ENCODE measurements at regions not wholly inside any gene's neighbourhood (a gene's known extent, or its start where the extent isn't known, plus 50 kb on each side); places are given as distances from the start of the nearest gene placed in this dataset.
"Not testable (repeated sequence)": the region's sequence is repeated elsewhere in the genome, so short reads cannot be mapped to it uniquely, and the experiment has no call there.

- no peak overlapping the region for H3K27ac ChIP-seq
- DNase-seq (no peak), ATAC-seq (no peak)
- H3K4me3 ChIP-seq, result no peak overlapping the region
- H3K4me1 ChIP-seq, result peaks cover 12% of the 10 kb centered on the region
- intact Hi-C loops (cut with DNase I), result no loop called here
- H3K27me3 ChIP-seq, result no peaks in the 10 kb centered on the region
- no peaks in the 10 kb centered on the region for H3K9me3 ChIP-seq
- no peak for TF ChIP-seq POLR2A (IDR thresholded peaks at IDR 0.05)
- no peak for TF ChIP-seq CTCF (IDR thresholded peaks at IDR 0.05)
- no peaks in the 10 kb centered on the region for H3K36me3 ChIP-seq (replicated peaks in 1 of 2; ENCODE audit: insufficient read depth in 1 of 2, low read depth in 2 of 2)
- WGBS, 2 donors, result 65 to 83% methylated on average over 6 of the region's 6 CpGs
Measured at GRCh38 chr12:107377596-107378385, 284.4 kb upstream of the CRY1 start.

GRCh38 chr12:107378609-107379008 is 285.3 kb upstream of the CRY1 start:
- Histone ChIP-seq H3K9me3 (no peaks in the 10 kb centered on the region), H3K27me3 (no peaks in the 10 kb centered on the region), H3K36me3 (replicated peaks in 1 of 2; ENCODE audit: insufficient read depth in 1 of 2, low read depth in 2 of 2) (no peaks in the 10 kb centered on the region), H3K4me3 (no peak overlapping the region), H3K4me1 (peaks cover 12% of the 10 kb centered on the region), H3K27ac (no peak overlapping the region)
- intact Hi-C loops (cut with DNase I), result no loop called here
- DNase-seq (no peak), ATAC-seq (no peak)
- WGBS, 2 donors, result 68 to 71% methylated on average over 4 of the region's 4 CpGs
- TF ChIP-seq POLR2A (IDR thresholded peaks at IDR 0.05) (no peak), CTCF (IDR thresholded peaks at IDR 0.05) (no peak)

DNA sequence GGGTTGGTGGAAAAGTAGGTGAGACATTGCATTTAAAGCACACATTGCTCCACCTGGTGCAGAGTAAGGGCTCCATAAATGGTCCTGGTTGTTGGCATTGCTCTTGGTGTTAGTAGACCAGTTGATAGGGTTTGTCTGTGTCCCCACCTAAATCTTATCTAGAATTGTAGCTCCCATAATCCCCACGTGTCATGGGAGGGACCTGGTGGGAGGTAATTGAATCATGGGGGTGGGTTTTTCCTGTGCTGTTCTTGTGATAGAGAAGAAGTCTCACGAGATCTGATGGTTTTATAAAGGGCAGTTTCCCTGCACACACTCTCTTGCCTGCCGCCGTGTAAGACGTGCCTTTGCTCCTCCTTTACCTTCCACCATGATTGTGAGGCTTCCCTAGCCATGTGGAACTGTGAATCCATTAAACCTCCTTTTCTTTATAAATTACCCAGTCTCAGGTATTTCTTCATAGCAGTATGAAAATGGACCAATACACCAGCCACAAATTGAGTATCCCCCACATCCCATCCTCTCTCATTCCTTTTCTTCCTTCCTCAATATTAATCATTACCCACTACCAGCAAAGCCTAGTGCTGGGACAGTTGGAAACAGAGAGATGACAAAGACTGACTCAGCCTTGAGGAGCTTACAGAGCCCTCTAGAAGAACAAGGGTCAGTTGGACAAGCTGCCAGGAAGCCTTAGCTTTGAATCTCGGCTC is 285.9 kb upstream of the CRY1 start:
- DNase-seq, result not testable (repeated sequence)
- 71 to 73% methylated on average over 6 of the region's 6 CpGs for WGBS, 2 donors

DNA sequence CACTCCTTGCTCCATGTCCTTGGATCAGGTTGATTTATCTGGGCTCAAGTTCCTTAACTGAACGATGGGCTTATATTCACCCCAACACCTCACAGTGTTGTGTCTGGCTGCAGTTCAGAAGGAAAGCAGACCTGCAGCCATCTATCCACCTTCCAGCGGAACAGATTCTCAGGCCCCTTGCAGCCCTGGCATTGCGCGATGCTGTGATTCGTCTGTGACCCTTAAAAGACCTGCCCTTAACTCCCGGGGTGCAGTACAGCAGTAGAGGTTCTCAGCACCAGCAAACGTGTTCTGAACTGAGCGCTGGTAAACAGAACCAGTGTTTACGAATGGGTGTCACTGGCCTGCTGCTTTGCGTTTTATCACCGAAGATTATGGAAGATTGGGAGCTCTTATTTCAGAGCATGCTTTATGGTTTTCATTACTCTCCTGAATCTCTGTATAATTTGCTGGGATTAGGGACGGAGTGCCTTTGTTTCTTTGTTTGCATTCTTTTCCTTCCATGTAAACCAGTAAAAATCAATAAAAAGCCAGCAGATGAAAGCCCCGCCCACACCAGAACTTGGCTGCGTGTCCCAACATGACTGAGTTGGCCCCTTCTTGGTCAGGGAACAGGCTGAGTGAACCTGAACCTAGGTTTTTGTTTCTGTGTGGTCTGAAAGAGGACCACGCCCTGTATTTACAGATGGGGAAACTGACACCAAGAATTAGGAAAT is 286.7 kb upstream of the CRY1 start:
- WGBS, 2 donors, result 4 to 24% methylated on average over 11 to 15 of the region's 15 CpGs
- Histone ChIP-seq H3K9me3 (no peaks in the 10 kb centered on the region), H3K27me3 (no peaks in the 10 kb centered on the region), H3K36me3 (replicated peaks in 1 of 2; ENCODE audit: insufficient read depth in 1 of 2, low read depth in 2 of 2) (no peaks in the 10 kb centered on the region), H3K27ac (no peak overlapping the region), H3K4me3 (no peak overlapping the region), H3K4me1 (peaks cover 12% of the 10 kb centered on the region)
- TF ChIP-seq CTCF (IDR thresholded peaks at IDR 0.05) (no peak), POLR2A (IDR thresholded peaks at IDR 0.05) (no peak)
- ATAC-seq, result peak; percentile 70
- peak; percentile 67 to 84 (median 68) for DNase-seq
- intact Hi-C loops (cut with DNase I), result no loop called here

More for the DNA sequence above, 285.9 kb upstream of the CRY1 start:
- ATAC-seq; H3K27ac ChIP-seq; intact Hi-C loops (cut with DNase I); H3K36me3 ChIP-seq (replicated peaks in 1 of 2; ENCODE audit: insufficient read depth in 1 of 2, low read depth in 2 of 2); H3K27me3 ChIP-seq; H3K4me3 ChIP-seq; H3K9me3 ChIP-seq: not testable (repeated sequence)
- peaks cover 12% of the 10 kb centered on the region for H3K4me1 ChIP-seq

DNA sequence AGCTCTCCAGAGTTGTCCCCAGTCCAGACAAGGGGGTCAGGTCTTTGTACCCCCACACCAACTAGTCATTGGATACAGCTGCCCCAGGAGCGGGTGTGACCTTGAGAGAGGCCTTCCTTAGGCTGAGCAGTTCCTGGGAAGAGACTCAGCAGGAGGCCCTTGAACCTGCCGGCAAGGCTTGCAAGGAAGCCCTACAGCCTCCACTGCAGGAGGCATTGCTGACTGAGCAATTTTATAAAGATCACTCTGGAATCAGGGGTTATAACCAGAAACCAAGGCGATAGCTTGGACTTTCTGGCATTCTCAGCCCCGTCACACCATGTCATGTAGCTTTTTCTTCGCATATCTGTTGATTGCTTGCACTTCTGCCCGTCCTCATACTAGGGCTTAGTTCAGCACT is 291.3 kb upstream of the CRY1 start:
- intact Hi-C loops (cut with DNase I), result no loop called here
- 82 to 87% methylated on average over 4 to 6 of the region's 6 CpGs for WGBS, 2 donors
- Histone ChIP-seq H3K9me3 (no peaks in the 10 kb centered on the region), H3K27ac (no peak overlapping the region), H3K36me3 (replicated peaks in 1 of 2; ENCODE audit: insufficient read depth in 1 of 2, low read depth in 2 of 2) (no peaks in the 10 kb centered on the region), H3K4me3 (no peak overlapping the region), H3K27me3 (no peaks in the 10 kb centered on the region), H3K4me1 (peaks cover 9% of the 10 kb centered on the region)
- DNase-seq (no peak), ATAC-seq (no peak)
- TF ChIP-seq POLR2A (IDR thresholded peaks at IDR 0.05) (no peak), CTCF (IDR thresholded peaks at IDR 0.05) (no peak)

Data from body of pancreas (tissue), 4 donors.